A673 (cell line): ENCODE measurements at regions not wholly inside any gene's neighbourhood (a gene's known extent, or its start where the extent isn't known, plus 50 kb on each side); places are given as distances from the start of the nearest gene placed in this dataset.

ENCODE experiments used
- EZH2 ChIP-seq: fragments of 200-600 bp; sonication (generic); IDR thresholded peaks from 2 replicates; pipeline ENCODE4 v1.6.1; 2017; ENCODE audit warnings: borderline replicate concordance, low read depth, mild to moderate bottlenecking, mixed read lengths, antibody characterized with exemption, low read length; ENCODE audit not compliant: poor library complexity, severe bottlenecking
- TF ChIP-seq, protein P1 (sequence below): fragments of 300-800, 200-600 bp; sonication (generic); conservative IDR thresholded peaks from 2 replicates; pipeline ENCODE4 v1.5.1; 2017; ENCODE audit warnings: low read depth, mild to moderate bottlenecking, antibody characterized with exemption, low read length, moderate library complexity, mixed read lengths

DNA sequence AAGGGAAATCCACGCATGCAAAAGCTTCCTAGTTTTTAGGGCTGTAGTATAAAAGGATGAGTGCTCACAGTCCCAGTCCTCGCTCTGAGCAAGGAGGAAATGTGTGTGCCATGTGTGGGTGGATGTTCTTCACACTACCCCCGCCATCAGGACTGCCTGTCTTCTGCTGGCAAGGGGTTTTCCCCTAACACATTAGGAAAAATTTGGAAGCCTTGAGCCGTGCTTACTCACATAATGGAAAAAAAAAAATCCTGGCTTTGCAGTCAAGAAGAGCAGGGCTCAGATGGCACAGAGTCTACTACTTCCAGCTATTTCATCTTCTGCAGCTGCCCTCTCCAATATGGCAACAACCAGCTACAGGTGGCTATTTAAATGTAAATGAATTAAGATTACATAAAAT, 363.1 kb downstream of the PLPP3 start:
- TF ChIP-seq, protein P1, sequence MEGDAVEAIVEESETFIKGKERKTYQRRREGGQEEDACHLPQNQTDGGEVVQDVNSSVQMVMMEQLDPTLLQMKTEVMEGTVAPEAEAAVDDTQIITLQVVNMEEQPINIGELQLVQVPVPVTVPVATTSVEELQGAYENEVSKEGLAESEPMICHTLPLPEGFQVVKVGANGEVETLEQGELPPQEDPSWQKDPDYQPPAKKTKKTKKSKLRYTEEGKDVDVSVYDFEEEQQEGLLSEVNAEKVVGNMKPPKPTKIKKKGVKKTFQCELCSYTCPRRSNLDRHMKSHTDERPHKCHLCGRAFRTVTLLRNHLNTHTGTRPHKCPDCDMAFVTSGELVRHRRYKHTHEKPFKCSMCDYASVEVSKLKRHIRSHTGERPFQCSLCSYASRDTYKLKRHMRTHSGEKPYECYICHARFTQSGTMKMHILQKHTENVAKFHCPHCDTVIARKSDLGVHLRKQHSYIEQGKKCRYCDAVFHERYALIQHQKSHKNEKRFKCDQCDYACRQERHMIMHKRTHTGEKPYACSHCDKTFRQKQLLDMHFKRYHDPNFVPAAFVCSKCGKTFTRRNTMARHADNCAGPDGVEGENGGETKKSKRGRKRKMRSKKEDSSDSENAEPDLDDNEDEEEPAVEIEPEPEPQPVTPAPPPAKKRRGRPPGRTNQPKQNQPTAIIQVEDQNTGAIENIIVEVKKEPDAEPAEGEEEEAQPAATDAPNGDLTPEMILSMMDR = no peak
- TF ChIP-seq EZH2 = no peak
